ENCODE measurements at regions not wholly inside any gene's neighbourhood (a gene's known extent, or its start where the extent isn't known, plus 50 kb on each side); places are given as distances from the start of the nearest gene placed in this dataset.
"Not testable (repeated sequence)": the region's sequence is repeated elsewhere in the genome, so short reads cannot be mapped to it uniquely, and the experiment has no call there.

DNA sequence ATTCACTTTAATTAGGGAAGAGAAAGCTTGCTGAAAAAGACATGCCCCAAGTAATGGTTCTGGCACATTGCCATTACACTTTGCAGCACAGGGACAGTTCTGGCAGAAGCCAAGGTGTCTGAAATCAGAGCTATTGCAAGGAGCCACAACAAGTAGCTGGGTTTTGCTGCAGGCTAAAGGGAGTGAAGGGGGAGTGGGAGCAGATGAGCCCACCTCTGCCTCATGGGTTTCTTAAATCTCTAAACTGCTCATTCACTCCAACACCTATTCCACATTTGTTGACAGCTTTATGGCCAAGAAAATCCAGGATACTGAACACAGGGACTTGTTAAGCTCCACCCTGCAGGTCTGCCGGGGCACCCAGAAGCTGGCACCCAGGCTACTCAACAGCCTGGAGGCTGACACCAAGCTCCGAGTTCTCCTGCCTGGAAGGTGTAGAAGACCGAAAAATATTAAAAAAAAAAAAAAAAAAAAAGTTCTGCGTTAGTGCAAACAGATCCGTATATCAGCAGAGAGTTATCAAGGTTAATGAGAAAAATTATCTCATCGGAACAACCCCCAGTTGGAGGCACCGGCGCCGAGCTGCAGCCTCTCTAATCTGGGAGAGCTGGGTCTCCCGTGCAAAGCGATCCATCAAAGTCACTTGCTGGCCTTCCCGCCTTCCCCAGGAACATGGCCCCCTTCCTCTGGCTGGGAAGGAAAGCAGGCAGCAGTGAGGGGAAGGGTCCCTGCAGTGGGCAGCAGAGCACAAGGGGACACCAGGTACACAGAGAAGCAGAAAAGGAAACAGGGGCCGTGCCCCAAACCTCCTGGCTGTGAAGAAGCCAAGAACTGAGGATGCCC lies 123.7 kb downstream of the HNMT start:
- no peaks in the 10 kb centered on the region for H3K27me3 ChIP-seq
- H3K27ac ChIP-seq = no peak overlapping the region
- no peaks in the 10 kb centered on the region for H3K9me3 ChIP-seq
- no peak for ATAC-seq
- TF ChIP-seq POLR2AphosphoS5 (IDR thresholded peaks at IDR 0.05) (no peak), POLR2A (IDR thresholded peaks at IDR 0.05) (no peak), EP300 (IDR thresholded peaks at IDR 0.05) (no peak)
- TF ChIP-seq, protein P1, sequence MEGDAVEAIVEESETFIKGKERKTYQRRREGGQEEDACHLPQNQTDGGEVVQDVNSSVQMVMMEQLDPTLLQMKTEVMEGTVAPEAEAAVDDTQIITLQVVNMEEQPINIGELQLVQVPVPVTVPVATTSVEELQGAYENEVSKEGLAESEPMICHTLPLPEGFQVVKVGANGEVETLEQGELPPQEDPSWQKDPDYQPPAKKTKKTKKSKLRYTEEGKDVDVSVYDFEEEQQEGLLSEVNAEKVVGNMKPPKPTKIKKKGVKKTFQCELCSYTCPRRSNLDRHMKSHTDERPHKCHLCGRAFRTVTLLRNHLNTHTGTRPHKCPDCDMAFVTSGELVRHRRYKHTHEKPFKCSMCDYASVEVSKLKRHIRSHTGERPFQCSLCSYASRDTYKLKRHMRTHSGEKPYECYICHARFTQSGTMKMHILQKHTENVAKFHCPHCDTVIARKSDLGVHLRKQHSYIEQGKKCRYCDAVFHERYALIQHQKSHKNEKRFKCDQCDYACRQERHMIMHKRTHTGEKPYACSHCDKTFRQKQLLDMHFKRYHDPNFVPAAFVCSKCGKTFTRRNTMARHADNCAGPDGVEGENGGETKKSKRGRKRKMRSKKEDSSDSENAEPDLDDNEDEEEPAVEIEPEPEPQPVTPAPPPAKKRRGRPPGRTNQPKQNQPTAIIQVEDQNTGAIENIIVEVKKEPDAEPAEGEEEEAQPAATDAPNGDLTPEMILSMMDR (IDR thresholded peaks at IDR 0.05) = no peak
- 34% methylated on average over 4 of the region's 13 CpGs; no CpG with 5 or more reads in 1 of the 2 donors for WGBS, 2 donors (ENCODE audit: low coverage in 1 of 2)
- H3K4me3 ChIP-seq = no peak overlapping the region
- no peaks in the 10 kb centered on the region for H3K36me3 ChIP-seq
- peaks cover 0 to 21% (median 0%) of the 10 kb centered on the region in 3 donors for H3K4me1 ChIP-seq

- WGBS, 2 donors (ENCODE audit: low coverage in 1 of 2) = 82 to 88% methylated on average over 1 of the region's 1 CpG
- Histone ChIP-seq H3K4me3 (no peak overlapping the region), H3K9me3 (no peaks in the 10 kb centered on the region), H3K27me3 (no peaks in the 10 kb centered on the region), H3K36me3 (no peaks in the 10 kb centered on the region), H3K27ac (no peak overlapping the region), H3K4me1 (peaks cover 0 to 21% (median 0%) of the 10 kb centered on the region in 3 donors)
- TF ChIP-seq EP300 (IDR thresholded peaks at IDR 0.05) = no peak
- no peak for TF ChIP-seq POLR2A (IDR thresholded peaks at IDR 0.05)
- no peak for TF ChIP-seq POLR2AphosphoS5 (IDR thresholded peaks at IDR 0.05)
- TF ChIP-seq, protein P1 (IDR thresholded peaks at IDR 0.05) = peak in 3 of 4 experiments; percentile 14 to 48 (median 35)
- ATAC-seq = no peak
These were observed 126.1 kb downstream of the HNMT start for GRCh38 chr2:138090330-138090729.

GRCh38 chr2:138093455-138093854 lies 129.2 kb downstream of the HNMT start:
- no peak for ATAC-seq

DNA sequence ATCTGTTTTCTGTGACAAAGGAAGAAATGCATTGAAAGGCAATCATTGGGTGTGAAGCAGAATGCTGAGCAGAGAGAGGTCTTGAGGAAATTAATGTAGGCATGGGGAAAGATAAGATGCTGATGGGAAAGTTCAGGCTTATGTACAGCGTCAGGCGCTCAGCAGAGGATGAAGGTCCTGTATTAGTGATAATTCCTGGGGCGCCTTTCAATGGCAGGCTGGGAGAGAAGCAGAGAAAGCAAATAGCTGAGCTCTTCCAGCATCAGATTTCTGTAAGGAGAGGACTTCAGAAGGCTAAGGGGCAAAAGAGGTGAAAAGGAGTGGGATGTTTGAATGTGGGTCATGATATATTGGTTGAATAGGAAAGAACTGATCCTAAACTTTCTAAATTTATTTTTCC lies 129.8 kb downstream of the HNMT start:
- TF ChIP-seq EP300 (IDR thresholded peaks at IDR 0.05) = no peak
- TF ChIP-seq POLR2A (IDR thresholded peaks at IDR 0.05) = no peak
- no peak overlapping the region for H3K4me3 ChIP-seq
- no peaks in the 10 kb centered on the region for H3K36me3 ChIP-seq
- no peaks in the 10 kb centered on the region for H3K27me3 ChIP-seq
- 77 to 88% methylated on average over 3 of the region's 3 CpGs for WGBS, 2 donors (ENCODE audit: low coverage in 1 of 2)
- no peaks in the 10 kb centered on the region for H3K9me3 ChIP-seq
- H3K27ac ChIP-seq = no peak overlapping the region
- no peak for ATAC-seq
- H3K4me1 ChIP-seq = no peaks in the 10 kb centered on the region

More at GRCh38 chr2:138093455-138093854, 129.2 kb downstream of the HNMT start:
- H3K36me3 ChIP-seq = no peaks in the 10 kb centered on the region
- WGBS, 2 donors (ENCODE audit: low coverage in 1 of 2) = 90 to 96% methylated on average over 2 to 4 of the region's 4 CpGs
- TF ChIP-seq POLR2A (IDR thresholded peaks at IDR 0.05) = no peak
- no peak for TF ChIP-seq POLR2AphosphoS5 (IDR thresholded peaks at IDR 0.05)
- TF ChIP-seq, protein P1 (IDR thresholded peaks at IDR 0.05) = no peak
- TF ChIP-seq EP300 (IDR thresholded peaks at IDR 0.05) = no peak
- H3K27me3 ChIP-seq = no peaks in the 10 kb centered on the region
- H3K27ac ChIP-seq = no peak overlapping the region
- H3K9me3 ChIP-seq = no peaks in the 10 kb centered on the region
- no peaks in the 10 kb centered on the region for H3K4me1 ChIP-seq
- no peak overlapping the region for H3K4me3 ChIP-seq

- H3K27ac ChIP-seq = no peak overlapping the region
- H3K9me3 ChIP-seq = no peaks in the 10 kb centered on the region
- no peaks in the 10 kb centered on the region for H3K4me1 ChIP-seq
- TF ChIP-seq EP300 (IDR thresholded peaks at IDR 0.05) (no peak), POLR2AphosphoS5 (IDR thresholded peaks at IDR 0.05) (no peak), POLR2A (IDR thresholded peaks at IDR 0.05) (no peak)
- TF ChIP-seq, protein P1 (IDR thresholded peaks at IDR 0.05) = no peak
- no peaks in the 10 kb centered on the region for H3K27me3 ChIP-seq
- H3K4me3 ChIP-seq = no peak overlapping the region
- ATAC-seq = no peak
- no peaks in the 10 kb centered on the region for H3K36me3 ChIP-seq
These were observed 131.1 kb downstream of the HNMT start for GRCh38 chr2:138095336-138095735.

DNA sequence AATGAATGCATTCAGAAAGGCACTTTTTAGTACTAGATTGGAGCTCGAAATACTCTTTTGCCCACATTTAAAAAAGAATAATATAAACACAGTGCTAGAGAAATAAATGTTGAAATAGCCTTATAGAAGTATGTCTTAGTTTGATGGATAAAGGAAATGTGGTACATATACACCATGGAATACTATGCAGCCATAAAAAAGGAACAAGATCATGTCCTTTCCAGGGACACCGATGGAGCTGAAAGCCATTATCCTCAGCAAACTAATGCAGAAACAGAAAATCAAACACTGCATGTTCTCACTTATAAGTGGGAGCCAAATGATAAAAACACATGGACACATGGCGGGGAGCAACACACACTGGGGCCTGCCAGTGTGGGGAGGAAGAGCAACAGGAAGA lies 135.0 kb downstream of the HNMT start:
- H3K9me3 ChIP-seq, H3K4me3 ChIP-seq, H3K27me3 ChIP-seq, H3K36me3 ChIP-seq, H3K4me1 ChIP-seq, H3K27ac ChIP-seq, ATAC-seq: not testable (repeated sequence)
- WGBS, 2 donors (ENCODE audit: low coverage in 1 of 2) = 100% methylated on average over 3 of the region's 3 CpGs

All from gastroesophageal sphincter (tissue), 4 donors.